ENCODE measurements at regions not wholly inside any gene's neighbourhood (a gene's known extent, or its start where the extent isn't known, plus 50 kb on each side); places are given as distances from the start of the nearest gene placed in this dataset.
"Not testable (repeated sequence)": the region's sequence is repeated elsewhere in the genome, so short reads cannot be mapped to it uniquely, and the experiment has no call there.

DNA sequence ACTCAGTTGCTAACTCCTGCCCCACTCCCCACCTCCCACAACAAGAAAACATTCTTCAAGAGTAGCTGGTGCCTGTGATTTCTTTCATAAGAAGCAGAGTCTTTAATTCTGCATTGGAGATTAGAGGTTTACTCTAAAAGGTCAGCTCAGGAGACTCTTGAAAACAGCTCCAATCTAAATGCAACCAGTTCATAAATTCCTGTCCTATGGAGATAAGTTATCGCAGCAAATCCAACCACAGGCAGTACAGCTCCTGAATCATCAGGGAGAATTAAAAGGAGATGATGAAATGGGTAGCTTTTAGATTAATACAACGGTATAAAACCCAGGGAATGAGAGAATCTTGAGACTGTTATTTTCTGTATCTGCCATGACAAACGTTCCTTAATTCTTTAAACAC, 130.7 kb downstream of the SOCS6 start:
- no peak for DNase-seq (ENCODE audit: low spot score)

DNA sequence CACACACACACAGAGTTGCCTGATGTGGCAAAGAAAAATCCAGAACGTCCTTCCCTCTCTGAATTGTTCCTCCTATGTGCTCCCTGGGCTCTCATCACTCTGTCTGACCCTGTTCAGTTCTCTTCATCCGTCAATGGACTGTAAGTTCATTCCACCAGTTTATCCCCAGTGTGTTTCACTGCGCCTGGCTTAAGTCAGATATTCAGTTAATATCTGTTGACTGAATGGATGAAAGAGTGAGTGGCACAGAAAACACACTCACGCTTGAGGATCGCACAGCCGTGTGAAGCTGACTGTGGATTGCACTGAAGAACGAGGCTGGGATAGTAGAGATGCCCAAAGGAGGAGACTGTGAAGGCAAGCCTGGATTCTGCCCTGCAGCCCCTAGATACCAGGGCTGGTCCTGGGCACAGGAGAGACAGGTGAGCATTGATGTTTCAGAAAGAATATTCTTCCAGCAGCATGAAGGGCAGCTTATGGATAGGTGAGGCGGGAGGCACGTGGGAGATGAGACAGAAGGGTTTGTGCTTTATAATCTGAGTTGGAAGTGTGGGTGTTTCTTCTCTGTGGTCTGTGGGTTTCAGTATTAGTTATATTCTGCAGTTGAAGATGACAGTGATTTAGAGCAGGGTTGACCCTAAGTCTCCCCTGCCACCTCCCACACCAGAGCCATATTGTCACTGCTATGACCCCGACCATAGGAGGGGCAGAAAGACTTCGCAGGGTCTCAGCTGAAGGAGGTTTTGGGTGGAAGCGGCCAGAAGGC, 129.9 kb downstream of the SOCS6 start:
- DNase-seq (ENCODE audit: low spot score): no peak

DNA sequence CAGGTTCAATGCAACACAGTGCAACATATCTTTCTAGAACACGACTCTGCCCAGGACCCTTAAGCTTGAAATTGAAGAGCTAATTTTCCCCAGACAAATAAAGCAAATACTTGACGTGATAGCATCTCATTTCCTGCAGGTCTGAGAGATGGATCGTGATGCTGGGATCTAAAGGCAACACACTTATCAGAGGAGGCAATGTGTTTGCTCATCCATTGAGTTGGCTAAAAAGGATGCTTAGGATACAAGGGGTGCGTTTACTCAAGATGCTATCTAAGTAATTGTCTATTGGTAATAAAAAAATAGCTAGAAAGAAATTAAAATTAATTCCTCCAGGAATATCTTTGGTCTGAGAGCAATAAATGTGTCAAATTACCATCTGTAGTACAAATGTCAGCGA, 129.0 kb downstream of the SOCS6 start:
- no peak for DNase-seq (ENCODE audit: low spot score)

DNA sequence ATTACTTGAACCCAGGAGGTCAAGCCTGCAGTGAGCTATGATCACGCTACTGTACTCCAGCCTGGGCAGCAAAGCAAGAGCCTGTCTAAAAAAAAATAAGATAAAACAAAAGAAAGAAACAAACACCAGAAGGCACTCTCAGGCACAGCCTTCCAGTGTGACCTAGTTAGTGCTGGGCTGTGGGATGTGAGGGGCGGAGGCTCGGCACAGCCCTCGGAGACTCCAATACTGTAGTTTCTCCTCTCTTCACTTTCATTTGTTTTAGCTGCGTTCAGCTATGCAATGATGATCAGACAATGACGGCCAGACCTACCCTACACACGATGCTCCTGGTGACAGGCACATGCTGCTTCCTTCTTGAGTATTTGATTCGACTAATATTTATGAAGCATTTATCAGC, 127.7 kb downstream of the SOCS6 start:
- no peak for DNase-seq (ENCODE audit: low spot score)

DNA sequence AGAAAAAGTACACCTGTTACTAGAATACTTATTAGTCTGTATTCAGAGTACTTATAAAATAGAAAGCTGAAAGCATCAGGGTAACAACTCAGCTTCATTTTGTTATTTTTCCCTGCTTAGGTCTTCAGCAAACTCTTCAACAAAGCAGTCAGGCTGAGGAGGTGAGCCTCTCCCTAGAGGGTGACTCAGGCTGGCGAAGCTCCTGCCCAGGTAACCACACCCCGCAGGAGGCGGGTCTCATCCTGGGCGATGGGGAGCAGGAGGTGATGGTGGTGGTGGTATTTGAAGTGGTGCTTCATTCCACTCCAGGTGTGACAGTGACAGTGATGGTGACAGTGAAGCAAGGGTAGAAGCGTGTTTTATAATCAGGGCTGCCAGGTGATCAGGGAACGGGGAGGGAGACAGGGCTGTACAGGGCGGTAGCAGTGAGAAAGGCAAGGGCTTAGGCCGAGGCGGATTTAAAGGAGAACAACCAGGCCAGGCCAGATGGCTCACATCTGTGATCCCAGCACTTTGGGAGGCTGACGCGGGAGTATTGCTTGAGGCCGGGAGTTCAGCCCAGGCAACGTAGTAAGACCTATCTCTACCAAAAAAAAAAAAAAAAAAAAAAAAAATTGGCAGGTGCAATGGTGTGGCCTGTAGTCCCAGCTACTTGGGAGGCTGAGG, 127.1 kb downstream of the SOCS6 start:
- no peak for DNase-seq (ENCODE audit: low spot score)

DNA sequence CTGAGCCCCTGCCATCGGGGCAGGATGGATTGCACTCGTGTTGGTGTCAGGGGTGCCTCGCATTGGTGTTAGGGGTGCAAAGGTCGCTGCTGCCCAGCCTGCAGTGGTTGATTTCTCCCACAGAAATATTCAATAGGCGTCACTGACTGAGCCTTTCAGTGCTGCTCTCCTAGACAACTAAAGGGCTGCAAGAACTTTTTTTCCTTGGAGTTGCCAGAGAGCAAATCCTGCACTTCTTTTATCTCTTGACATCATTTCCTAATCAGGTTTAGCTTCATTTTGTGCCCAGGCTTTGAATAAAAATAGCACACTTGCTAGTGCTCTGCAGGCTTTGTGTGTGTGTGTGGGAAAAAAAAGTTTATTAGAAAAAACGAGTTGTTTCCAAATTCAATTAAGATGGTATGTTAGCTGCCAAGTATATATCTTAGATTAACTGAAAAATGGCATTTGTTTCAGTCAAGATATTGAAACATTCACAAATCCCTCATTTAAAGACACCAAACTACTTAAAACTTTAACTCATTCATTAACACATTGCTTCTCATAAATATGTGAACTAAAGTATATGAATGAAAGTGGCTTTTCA, 125.6 kb downstream of the SOCS6 start:
- no peak for DNase-seq (ENCODE audit: low spot score)

DNA sequence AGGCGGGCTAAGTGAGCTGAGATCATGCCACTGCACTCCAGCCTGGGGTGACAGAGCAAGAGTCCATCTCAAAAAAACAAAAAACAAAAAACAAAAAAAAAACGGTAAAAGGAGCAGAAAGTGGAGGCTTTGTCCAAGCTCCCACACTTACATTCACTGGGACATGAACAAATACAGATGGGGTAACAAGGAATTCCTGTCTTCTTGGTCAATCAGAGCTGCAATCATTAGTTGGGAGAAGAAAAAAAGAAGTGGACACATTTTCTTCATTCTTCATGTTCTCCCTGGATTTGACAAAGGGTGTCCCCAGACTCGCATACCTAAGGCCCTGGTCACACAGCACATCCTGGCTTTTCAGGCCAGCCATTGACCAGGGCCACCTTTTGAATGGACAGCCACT, 124.6 kb downstream of the SOCS6 start:
- no peak for DNase-seq (ENCODE audit: low spot score)

DNA sequence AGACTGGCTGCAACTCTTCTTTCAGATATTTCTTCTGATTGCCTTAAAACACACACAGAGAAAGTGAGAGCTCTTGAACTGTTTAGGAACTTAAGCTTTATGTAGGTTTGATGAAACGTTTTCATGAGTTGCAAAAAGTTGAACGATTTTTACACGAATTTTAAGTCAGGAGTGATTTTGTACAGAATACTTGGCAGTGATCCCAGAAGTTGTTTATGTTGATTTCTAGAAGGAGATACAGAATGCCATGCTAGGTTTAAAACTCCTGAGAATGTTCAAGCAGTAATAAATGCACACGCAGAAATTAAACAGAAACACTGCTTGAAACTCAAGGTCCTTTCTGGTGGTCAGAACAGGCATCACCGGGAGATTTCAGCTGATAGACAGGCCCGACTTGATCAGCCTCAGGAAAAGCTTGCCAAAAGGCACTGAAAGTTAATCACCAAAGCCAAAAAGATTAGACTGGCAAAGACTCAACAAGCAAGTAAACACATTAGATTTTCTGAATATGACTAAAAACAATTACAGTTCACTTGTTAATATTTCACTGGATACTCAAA, 123.1 kb downstream of the SOCS6 start:
- DNase-seq (ENCODE audit: low spot score): no peak

DNA sequence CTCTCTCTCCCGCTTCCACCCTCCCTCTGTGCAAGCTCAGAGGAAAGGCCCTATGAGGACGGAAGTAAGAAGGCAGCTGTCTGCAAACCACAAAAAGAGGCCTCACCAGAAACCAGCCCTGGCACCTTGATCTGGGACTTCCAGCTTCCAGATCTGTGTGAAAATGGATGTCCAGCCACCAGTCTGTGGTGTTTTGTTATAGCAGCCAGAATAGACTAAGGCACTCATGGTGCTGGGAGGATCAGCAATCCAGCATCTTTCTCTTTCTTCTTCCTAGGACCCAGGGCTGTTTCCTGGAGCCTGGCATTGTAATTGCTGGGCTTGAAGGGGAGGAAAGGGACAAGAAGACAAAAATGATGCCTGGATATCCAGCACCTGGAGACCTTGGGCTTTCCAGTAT, 122.5 kb downstream of the SOCS6 start:
- DNase-seq (ENCODE audit: low spot score): no peak

DNA sequence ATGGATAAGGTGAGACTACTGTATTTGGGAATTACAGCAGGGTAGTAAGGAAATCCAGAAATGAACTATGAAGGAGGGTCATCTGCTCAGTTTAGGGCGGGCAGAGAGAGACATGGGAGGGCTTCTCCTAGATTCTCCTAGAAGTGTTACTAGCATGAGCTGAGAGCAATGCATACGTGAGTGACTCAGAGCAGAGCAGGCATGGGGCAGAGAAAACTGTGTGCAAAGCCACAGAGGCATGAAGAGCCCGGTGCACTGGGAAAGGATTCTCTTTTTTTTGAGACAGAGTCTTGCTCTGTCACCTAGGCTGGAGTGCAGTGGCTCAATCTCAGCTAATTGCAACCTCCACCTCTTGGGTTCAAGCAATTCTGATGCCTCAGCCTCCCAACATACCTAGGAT, 116.2 kb downstream of the SOCS6 start:
- no peak for DNase-seq (ENCODE audit: low spot score)

DNA sequence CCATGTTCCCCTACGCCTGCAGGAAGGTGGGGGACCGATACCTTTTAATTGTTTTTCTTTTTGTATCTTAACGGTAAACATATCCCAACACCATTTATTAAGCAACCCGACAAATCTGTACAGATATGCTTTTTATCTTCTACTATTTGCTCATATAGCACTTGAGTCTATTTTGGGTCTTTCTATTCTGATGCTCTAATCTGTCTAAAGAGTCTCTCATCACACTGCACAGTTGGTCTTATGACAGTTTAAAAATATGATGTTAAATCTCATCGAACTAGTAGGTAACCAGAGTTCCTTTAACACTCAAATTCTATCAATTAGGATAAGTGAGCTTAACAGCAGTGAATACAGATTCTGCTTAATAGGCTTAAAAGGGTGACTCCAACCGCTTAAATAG, 111.6 kb downstream of the SOCS6 start:
- DNase-seq (ENCODE audit: low spot score): no peak

DNA sequence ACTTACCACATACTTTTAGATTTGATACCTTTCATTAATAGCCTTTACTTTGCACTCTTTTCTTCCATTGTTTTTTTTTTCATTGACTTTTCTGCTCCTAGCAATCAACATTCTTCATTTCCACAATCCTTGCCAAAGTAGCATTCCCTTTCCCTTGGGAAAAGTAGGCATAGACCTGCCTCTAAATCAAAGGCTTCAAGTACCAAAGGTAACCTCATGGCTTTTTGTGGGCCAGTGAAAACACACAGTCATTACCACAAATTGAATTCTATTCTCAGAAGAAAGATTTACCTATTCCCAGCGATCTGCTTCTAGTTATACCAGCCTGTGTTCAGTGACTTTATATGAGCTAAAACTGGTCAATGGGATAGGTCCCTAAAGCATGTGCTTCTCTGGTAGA, 109.2 kb downstream of the SOCS6 start:
- DNase-seq (ENCODE audit: low spot score): no peak

DNA sequence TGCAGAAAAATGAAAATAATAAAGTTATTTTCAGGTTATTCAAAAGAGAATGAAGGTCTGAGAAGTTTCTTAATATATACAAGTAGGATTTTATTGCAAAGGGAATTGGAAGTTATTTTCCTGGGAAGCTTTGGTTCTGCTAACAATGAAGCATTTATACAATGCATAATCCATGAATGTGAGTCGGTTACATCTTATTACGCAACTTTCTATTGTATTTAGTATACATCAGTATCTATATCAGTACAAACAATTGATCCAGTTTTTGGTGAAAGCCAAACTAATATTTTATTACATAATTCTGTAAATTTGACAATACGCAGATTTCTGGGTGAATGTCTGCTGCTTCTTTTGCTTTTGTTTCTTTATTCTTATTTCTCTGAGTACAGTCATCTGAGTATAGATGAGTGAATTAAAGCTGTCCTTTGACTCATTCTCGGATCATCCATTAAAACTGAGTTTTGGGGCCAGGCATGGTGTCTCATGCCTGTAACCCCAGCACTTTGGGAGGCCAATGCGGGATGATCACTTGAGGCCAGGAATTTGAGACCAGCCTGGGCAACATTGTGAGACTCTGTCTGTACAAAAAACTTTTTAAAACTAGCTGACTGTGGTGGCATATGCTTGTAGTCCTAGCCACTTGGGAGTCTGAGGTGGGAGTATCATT, 108.5 kb downstream of the SOCS6 start:
- no peak for DNase-seq (ENCODE audit: low spot score)

DNA sequence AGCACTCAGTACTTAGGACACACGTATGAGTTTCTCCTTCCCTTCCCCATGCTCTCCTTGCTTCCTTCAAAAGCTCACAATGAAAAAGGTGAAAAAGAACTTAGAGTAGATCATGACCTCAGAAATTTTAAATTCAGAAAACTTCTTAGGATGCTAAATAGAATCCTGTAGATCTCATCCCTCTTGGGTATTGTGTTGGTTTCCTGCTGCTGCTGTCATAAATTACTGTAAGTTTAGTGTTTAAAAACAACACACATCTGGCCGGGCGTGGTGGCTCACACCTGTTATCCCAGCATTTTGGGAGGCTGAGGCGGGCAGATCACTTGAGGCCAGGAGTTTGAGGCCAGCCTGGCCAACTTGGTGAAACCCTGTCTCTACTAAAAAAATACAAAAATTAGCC, 106.9 kb downstream of the SOCS6 start:
- not testable (repeated sequence) for DNase-seq (ENCODE audit: low spot score)

DNA sequence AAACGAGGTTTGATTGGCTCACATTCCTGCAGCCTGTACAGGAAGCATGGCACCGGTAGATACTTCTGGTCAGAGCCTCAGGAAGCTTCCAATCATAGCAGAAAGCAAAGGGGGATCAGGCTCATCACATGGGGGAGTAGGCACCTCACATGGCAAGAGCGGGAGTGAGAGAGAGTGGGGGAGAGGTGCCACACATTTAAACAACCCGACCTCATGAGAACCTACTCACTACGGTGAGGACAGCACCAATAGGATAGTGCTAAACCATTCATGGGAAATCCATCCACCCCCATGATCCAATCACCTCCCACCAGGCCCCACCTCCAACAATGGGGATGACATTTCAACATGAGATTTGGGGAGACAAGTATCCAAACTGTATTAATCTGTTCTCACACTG, 105.8 kb downstream of the SOCS6 start:
- DNase-seq (ENCODE audit: low spot score): no peak

DNA sequence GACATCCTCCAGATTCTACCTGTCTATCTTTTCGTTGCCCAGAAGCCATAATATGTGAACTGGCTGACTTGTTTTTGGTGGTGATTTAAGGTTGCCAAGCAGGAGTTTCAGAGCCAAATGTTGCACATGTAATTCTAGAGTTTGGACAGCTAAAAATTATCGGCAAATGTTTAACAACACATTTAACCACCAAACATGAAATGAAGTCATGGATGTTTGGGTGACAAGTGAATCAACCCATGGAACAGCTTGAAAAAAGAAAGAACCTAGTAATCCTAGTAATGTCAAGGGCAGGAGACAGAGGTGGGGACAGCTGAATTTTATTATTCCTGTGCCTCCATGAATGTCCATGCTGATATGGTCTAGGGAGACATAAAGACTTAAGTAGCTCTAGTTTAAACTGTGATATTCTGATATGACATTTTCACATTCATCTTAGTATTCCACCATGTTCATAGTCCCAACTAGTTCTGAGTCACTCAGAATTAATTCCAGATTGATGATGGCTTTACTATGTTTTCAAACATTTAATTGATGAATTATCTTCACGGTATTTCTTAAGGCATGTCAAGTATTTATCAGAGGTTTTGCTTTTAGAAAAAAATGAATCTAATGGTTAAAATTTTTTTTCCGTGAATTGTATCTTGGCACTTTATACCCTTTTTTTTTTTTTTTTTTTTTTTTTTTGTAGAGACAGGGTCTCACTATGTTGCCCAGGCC, 101.7 kb downstream of the SOCS6 start:
- no peak for DNase-seq (ENCODE audit: low spot score)

DNA sequence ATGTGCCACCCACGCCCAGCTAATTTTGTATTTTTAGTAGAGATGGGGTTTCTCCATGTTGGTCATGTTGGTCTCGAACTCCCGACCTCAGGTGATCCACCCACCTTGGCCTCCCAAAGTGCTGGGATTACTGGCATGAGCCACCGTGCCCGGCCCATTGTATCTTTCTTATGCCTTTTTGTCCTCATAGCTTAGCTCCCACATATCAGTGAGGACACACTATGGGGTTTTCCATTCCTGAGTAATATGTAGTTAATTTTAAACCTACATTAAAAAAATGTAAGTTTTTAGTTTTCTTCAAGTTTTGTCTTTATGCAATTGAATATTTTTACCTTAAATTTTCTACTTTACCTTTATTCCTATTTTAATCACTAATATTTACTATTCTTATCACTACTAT, 100.2 kb downstream of the SOCS6 start:
- DNase-seq (ENCODE audit: low spot score): not testable (repeated sequence)

DNA sequence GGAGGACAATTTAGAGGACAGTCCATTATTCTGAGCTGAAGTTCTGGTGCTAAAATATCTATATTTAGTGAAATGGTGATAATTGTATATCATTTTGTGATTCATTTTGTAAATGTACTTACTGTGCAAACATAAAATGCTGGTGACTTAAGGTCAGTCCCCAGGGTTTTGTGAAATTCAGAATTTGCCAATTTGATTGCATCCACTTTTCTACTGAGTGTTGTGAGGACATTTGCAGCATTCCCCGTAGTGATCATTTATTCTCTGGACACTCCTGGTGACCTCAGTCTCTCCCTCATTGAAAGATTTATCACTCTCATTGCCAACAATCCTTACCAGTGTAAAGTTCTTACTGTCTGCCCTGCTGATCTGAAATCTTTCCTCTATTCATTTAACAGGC, 98.2 kb downstream of the SOCS6 start:
- DNase-seq (ENCODE audit: low spot score): no peak

DNA sequence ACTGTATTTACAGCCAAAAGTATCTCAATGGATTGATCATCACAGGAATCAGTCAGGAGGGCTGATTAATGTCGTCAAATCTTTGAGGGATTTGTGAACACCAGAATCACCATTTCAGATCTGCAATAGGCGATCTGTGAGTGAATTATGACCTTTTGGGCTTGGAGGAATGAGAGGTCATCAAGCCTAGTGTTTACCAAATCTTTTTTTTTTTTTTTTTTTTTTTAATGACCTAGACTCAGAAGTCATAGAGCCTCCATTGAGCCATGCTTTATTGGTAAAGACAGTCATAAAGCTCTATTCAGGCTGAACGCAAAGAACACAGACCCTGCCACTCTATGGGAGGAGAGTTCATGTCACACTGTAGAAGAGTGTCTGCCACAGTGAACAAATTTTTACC, 97.7 kb downstream of the SOCS6 start:
- no peak for DNase-seq (ENCODE audit: low spot score)

DNA sequence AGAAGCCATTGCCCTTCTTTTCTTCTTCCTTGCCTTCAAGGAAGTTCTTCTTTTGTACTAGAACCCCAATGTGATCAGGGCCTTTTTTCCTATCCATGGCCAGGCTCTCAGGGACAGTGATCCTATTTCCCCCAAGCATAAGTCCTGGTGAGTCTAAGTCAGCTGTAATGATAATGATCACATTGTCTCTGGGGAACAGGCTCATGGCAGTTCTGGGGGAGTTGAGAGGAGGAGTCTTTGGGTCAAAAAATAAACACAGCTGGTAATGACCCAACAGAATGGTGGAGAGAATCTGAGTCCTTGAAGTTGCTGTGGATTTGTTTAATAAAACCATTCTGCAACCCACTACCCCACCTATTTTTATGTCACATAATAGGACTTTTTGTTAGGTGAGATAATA, 96.6 kb downstream of the SOCS6 start:
- peak; percentile 22 for DNase-seq (ENCODE audit: low spot score)

DNA sequence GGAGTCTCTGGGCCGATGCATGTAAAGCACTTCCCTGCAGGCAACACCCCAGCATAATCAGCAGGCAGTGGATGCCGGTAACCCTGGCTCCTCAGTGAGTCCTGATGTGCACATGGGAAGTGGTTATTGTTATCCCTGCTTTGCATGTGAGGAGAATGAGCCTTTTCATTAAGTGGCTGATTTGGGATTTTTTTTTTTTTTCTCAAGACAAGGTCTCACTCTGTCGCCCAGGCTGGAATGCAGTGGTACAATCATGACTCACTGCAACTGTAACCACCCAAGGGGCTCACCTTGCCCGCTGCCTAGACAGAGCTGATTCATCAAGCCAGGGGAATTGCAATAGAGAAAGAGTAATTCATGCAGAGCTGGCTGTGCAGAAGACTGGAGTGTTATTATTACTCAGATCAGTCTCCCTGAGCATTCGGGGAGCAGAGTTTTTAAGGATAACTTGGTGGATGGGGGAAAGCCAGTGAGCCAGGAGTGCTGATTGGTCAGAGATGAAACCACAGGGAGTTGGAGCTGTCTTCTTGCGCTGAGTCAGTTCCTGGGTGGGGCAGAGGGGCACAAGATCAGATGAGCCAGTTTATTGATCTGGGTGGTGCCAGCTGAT, 95.4 kb downstream of the SOCS6 start:
- no peak for DNase-seq (ENCODE audit: low spot score)

Measured in Ammon's horn (tissue), 1 donor.